Fibroblast of lung (primary cell): ENCODE measurements at regions not wholly inside any gene's neighbourhood (a gene's known extent, or its start where the extent isn't known, plus 50 kb on each side); places are given as distances from the start of the nearest gene placed in this dataset.
"Not testable (repeated sequence)": the region's sequence is repeated elsewhere in the genome, so short reads cannot be mapped to it uniquely, and the experiment has no call there.

Source experiments
- DNase-seq, 2 donors: peaks; one replicate each; pipeline versions ENCODE4 v3.0.0 to v3.0.0-alpha.2; 2010; ENCODE audit warnings: low read depth in 2 of 2
- H2AFZ ChIP-seq: 2 replicates; pipeline ENCODE4 v1.5.1; 2012; ENCODE audit warnings: low read length, control low read depth, inconsistent platforms
- H3K27ac ChIP-seq: 2 replicates; pipeline ENCODE4 v1.5.1; 2011; ENCODE audit warnings: low read length, control low read depth; ENCODE audit not compliant: insufficient read depth
- H3K27me3 ChIP-seq: 2 replicates; pipeline ENCODE4 v1.5.1; 2011; ENCODE audit warnings: mild to moderate bottlenecking, low read length; ENCODE audit not compliant: control insufficient read depth, insufficient read depth
- H3K36me3 ChIP-seq: 2 replicates; pipeline ENCODE4 v1.5.1; 2011; ENCODE audit warnings: low read length; ENCODE audit not compliant: control insufficient read depth, insufficient read depth
- H3K4me1 ChIP-seq: 2 replicates; pipeline ENCODE4 v1.5.1; 2011; ENCODE audit warnings: low read length; ENCODE audit not compliant: control insufficient read depth, insufficient read depth; ENCODE audit errors: extremely low read depth
- H3K4me2 ChIP-seq: 2 replicates; pipeline ENCODE4 v1.5.1; 2011; ENCODE audit warnings: low read length, control low read depth; ENCODE audit not compliant: insufficient read depth; ENCODE audit errors: extremely low read depth
- H3K4me3 ChIP-seq, 4 experiments: fragments of 200-600 bp in 1 of 4; sonication (generic) in 1 of 4; replicated peaks in 1 of 4; 2 replicates each; pipeline ENCODE4 v1.5.1; 2011 to 2016; ENCODE audit warnings: low read length in 4 of 4, low read depth in 3 of 4, mild to moderate bottlenecking in 3 of 4, control low read depth in 2 of 4, inconsistent platforms in 1 of 4, mixed read lengths in 1 of 4; ENCODE audit not compliant: insufficient read depth in 1 of 4; ENCODE audit errors: control extremely low read depth in 1 of 4
- H3K79me2 ChIP-seq: 2 replicates; pipeline ENCODE4 v1.5.1; 2012; ENCODE audit warnings: mild to moderate bottlenecking, low read length, inconsistent platforms; ENCODE audit not compliant: control insufficient read depth, insufficient read depth
- H3K9ac ChIP-seq: 2 replicates; pipeline ENCODE4 v1.5.1; 2011; ENCODE audit warnings: mild to moderate bottlenecking, low read length, control low read depth; ENCODE audit not compliant: insufficient read depth
- H3K9me3 ChIP-seq: 2 replicates; pipeline ENCODE4 v1.5.1; 2012; ENCODE audit warnings: low read depth, low read length; ENCODE audit not compliant: control insufficient read depth, insufficient read depth
- H4K20me1 ChIP-seq: 2 replicates; pipeline ENCODE4 v1.5.1; 2011; ENCODE audit warnings: low read length; ENCODE audit not compliant: control insufficient read depth, insufficient read depth; ENCODE audit errors: extremely low read depth
- EZH2 ChIP-seq: IDR thresholded peaks from 2 replicates; pipeline ENCODE4 v1.5.1; 2012; ENCODE audit warnings: low read length, control low read depth, mild to moderate bottlenecking; ENCODE audit errors: missing control alignments
- TF ChIP-seq, protein P1 (sequence below), 2 donors: IDR thresholded peaks in 1 of 2; conservative IDR thresholded peaks in 1 of 2; 1 replicate in 1 of 2; 2 replicates in 1 of 2; pipeline ENCODE4 v1.5.1; 2011 to 2012; ENCODE audit warnings: low read length in 2 of 2, control low read depth in 1 of 2, inconsistent platforms in 1 of 2, low read depth in 1 of 2, mild to moderate bottlenecking in 1 of 2

DNA sequence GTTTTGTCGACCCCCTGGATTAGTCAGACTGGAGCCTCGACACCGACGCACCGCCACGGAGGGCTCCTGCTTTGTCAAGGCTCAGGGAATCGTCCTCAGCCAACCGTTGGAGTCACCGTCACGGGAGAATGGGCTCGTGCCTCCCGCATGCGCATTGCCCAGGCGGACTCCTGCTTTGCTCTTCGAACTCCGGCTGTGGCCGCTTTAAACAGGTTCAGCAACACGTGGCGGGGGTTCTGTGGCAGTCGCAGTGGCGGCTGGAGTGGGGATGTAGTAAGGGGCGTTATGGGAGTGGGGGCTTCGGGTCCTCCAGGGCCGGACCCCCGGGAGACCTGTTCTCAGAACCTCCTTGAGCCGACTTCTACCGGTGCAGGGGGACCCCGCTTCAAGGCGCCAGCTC is 554.7 kb upstream of the ZNF337 start:
- H3K4me2 ChIP-seq, H3K9ac ChIP-seq, DNase-seq, H3K27me3 ChIP-seq, H2AFZ ChIP-seq, H3K27ac ChIP-seq, H3K4me3 ChIP-seq, H4K20me1 ChIP-seq, H3K79me2 ChIP-seq, H3K36me3 ChIP-seq, H3K9me3 ChIP-seq, H3K4me1 ChIP-seq: not testable (repeated sequence)

DNA sequence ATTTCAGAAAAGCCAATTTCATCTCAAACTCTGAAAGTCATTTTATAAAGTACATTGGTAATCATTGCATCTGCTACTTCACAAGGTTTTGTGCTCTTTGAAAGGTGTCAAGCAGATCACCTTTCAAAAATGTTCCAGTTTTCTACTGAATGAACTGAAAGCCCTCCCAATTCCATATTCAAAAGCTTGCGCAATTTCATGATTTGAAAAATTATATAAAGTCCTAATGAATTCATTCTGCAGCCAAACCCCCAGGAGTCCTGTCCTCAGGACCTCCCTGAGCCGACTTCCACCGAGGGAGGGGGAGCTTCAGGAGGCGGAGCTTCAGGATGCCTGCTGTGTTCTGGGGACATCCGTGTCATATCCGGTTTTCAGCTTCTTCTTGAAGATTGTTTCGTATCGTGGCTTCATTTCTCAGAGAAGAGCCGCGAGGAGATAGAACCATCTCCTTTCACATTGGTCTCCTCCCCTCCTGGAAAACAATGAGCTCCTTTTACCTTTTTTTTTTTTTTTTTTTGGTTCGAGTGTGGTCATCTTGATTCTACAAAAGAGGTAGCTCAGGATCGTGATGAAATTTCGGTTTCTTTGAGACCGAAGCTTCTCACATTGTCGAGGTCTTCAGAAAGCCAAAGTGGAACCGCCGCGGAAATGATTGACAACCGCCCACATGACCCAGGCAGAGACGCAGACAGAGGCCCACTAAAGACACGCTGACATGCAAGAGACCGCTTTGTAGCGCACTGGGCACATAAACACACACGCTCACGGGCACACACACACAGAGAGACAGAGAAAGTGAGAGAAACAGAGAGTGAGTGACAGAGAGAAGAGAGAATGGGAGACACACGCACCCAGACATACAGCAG is 553.8 kb upstream of the ZNF337 start:
- not testable (repeated sequence) for H3K4me2 ChIP-seq, H4K20me1 ChIP-seq, H3K4me3 ChIP-seq, H3K9ac ChIP-seq, DNase-seq, H3K4me1 ChIP-seq, H3K79me2 ChIP-seq, H2AFZ ChIP-seq, H3K36me3 ChIP-seq, H3K27ac ChIP-seq, H3K9me3 ChIP-seq, H3K27me3 ChIP-seq

- Histone ChIP-seq H3K4me1 (no peaks in the 10 kb centered on the region), H3K9me3 (no peaks in the 10 kb centered on the region), H3K27ac (no peak overlapping the region), H3K36me3 (no peaks in the 10 kb centered on the region), H3K4me2 (no peak overlapping the region), H2AFZ (no peak overlapping the region), H4K20me1 (no peaks in the 10 kb centered on the region), H3K4me3 (no peak overlapping the region), H3K27me3 (no peaks in the 10 kb centered on the region), H3K79me2 (no peaks in the 10 kb centered on the region), H3K9ac (no peak overlapping the region)
- DNase-seq: no peak
- TF ChIP-seq EZH2: no peak
- TF ChIP-seq, protein P1, sequence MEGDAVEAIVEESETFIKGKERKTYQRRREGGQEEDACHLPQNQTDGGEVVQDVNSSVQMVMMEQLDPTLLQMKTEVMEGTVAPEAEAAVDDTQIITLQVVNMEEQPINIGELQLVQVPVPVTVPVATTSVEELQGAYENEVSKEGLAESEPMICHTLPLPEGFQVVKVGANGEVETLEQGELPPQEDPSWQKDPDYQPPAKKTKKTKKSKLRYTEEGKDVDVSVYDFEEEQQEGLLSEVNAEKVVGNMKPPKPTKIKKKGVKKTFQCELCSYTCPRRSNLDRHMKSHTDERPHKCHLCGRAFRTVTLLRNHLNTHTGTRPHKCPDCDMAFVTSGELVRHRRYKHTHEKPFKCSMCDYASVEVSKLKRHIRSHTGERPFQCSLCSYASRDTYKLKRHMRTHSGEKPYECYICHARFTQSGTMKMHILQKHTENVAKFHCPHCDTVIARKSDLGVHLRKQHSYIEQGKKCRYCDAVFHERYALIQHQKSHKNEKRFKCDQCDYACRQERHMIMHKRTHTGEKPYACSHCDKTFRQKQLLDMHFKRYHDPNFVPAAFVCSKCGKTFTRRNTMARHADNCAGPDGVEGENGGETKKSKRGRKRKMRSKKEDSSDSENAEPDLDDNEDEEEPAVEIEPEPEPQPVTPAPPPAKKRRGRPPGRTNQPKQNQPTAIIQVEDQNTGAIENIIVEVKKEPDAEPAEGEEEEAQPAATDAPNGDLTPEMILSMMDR (conservative IDR thresholded peaks at IDR 0.05 in 1 of 2, IDR thresholded peaks at IDR 0.05 in 1 of 2; ENCODE audit: low read depth in 1 of 2, low read length in 2 of 2): no peak
Observed at GRCh38 chr20:26243731-26244130, 547.1 kb upstream of the ZNF337 start.

GRCh38 chr20:26220609-26221008 is 524.0 kb upstream of the ZNF337 start:
- H3K27ac ChIP-seq, H2AFZ ChIP-seq, H3K36me3 ChIP-seq, H3K27me3 ChIP-seq, DNase-seq, H3K4me2 ChIP-seq, H3K4me1 ChIP-seq, H3K9me3 ChIP-seq, H3K9ac ChIP-seq, H3K4me3 ChIP-seq, H3K79me2 ChIP-seq, H4K20me1 ChIP-seq: not testable (repeated sequence)

DNA sequence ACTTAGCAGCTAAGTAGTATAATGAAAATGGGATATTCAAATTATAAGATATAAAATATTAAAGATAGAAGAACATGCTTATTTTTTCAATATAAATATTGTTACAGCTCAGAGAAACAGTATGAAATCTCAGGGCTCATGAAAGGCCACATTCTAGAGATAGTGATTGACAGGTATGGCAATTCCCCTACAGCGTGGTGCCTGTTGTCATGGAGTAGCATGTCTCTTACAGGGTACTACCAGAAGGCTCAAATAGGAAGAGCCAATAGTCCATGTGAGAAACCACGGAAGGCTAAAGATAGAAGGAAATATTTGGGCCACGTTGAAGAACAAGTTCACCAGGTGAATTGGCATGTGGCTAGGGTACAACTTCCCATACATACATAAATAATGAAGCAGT is 522.9 kb upstream of the ZNF337 start:
- H3K36me3 ChIP-seq, H3K4me2 ChIP-seq, H2AFZ ChIP-seq, H3K9me3 ChIP-seq, H3K4me3 ChIP-seq, H4K20me1 ChIP-seq, H3K27ac ChIP-seq, H3K27me3 ChIP-seq, H3K4me1 ChIP-seq, H3K9ac ChIP-seq, DNase-seq, H3K79me2 ChIP-seq: not testable (repeated sequence)
